SU-DHL-6 (cell line): ENCODE measurements at regions not wholly inside any gene's neighbourhood (a gene's known extent, or its start where the extent isn't known, plus 50 kb on each side); places are given as distances from the start of the nearest gene placed in this dataset.

ENCODE experiments used
- H2AFZ ChIP-seq: fragments of 200-600 bp; sonication (generic); 2 replicates; pipeline ENCODE4 v1.6.1; 2014; ENCODE audit warnings: low read depth, mild to moderate bottlenecking, moderate library complexity, mixed read lengths, antibody characterized with exemption, low read length; ENCODE audit not compliant: severe bottlenecking
- H3F3A ChIP-seq: fragments of 200-600 bp; shearing (Covaris generic); 2 replicates; pipeline ENCODE4 v1.6.0; 2016; ENCODE audit warnings: antibody characterized with exemption, mild to moderate bottlenecking; ENCODE audit not compliant: insufficient read depth
- H3K27ac ChIP-seq: fragments of 200-600 bp; sonication (generic); 2 replicates; pipeline ENCODE4 v1.5.1; 2016; ENCODE audit warnings: low read depth, mild to moderate bottlenecking, low read length, moderate library complexity, mixed read lengths
- H3K27me3 ChIP-seq: fragments of 200-600 bp; sonication (generic), shearing (Covaris generic); 2 replicates; pipeline ENCODE4 v1.6.0; 2014; ENCODE audit warnings: mild to moderate bottlenecking, low read length
- H3K36me3 ChIP-seq: fragments of 200-600 bp; sonication (generic); 2 replicates; pipeline ENCODE4 v1.6.1; 2014; ENCODE audit warnings: mild to moderate bottlenecking, low read length, mixed read lengths
- H3K4me2 ChIP-seq: fragments of 300-600, 200-600 bp; shearing (Covaris generic), sonication (generic); 2 replicates; pipeline ENCODE4 v1.6.0; 2014; ENCODE audit warnings: low read length, low read depth, mild to moderate bottlenecking; ENCODE audit not compliant: poor library complexity, severe bottlenecking
- H3K4me3 ChIP-seq: fragments of 200-600 bp; sonication (generic); 2 replicates; pipeline ENCODE4 v1.5.1; 2014; ENCODE audit warnings: antibody characterized with exemption, low read length, mild to moderate bottlenecking, mixed read lengths; ENCODE audit not compliant: insufficient read depth, poor library complexity, severe bottlenecking
- H3K79me2 ChIP-seq: fragments of 200-600 bp; sonication (generic); 2 replicates; pipeline ENCODE4 v1.6.1; 2014; ENCODE audit warnings: mild to moderate bottlenecking, low read length, moderate library complexity; ENCODE audit not compliant: insufficient read depth
- H3K9ac ChIP-seq: fragments of 200-600 bp; sonication (generic); 2 replicates; pipeline ENCODE4 v1.7.0; 2014; ENCODE audit warnings: mild to moderate bottlenecking, low read length
- H3K9me2 ChIP-seq: fragments of 200-600 bp; sonication (generic); replicated peaks from 2 replicates; pipeline ENCODE4 v1.6.1; 2014; ENCODE audit warnings: low read length; ENCODE audit not compliant: insufficient read depth
- H3K9me3 ChIP-seq: fragments of 200-600 bp; sonication (generic); 2 replicates; pipeline ENCODE4 v1.6.1; 2014; ENCODE audit warnings: low read length, mixed read lengths; ENCODE audit not compliant: insufficient read depth
- H4K20me1 ChIP-seq: fragments of 200-600 bp; sonication (generic); 2 replicates; pipeline ENCODE4 v1.6.1; 2014; ENCODE audit warnings: low read depth, mild to moderate bottlenecking, antibody characterized with exemption, low read length, moderate library complexity, mixed read lengths
- EZH2phosphoT487 ChIP-seq: fragments of 200-600 bp; sonication (generic), shearing (Covaris generic); conservative IDR thresholded peaks from 2 replicates; pipeline ENCODE4 v1.6.1; 2018; ENCODE audit warnings: mild to moderate bottlenecking, antibody characterized with exemption, low read length, moderate library complexity, mixed read lengths
- TF ChIP-seq, protein P1 (sequence below): fragments of 200-600 bp; sonication (generic); IDR thresholded peaks from one replicate; pipeline ENCODE4 v1.5.1; 2017; ENCODE audit warnings: antibody characterized with exemption, mild to moderate bottlenecking, low read length, moderate library complexity; ENCODE audit not compliant: insufficient read depth, poor library complexity, severe bottlenecking

DNA sequence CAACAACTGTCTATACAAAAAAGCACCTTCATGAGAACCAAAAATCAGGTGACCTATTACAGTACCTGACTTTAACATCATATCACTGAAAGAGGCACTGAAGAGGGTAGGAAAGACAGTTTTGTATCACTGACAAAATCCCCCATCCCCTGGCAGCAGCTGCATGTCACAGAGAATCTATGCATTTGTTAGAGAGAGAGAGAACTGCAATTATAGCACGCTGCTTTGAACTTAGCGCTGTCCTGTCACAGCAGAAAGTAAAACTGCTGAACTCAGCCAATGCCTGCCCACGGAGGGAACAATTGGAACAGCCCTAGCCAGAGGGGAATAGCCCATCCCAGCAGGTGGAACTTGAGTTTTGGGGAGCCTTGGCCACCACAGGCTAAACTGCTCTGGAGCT is 75.1 kb upstream of the NOL4 start:
- Histone ChIP-seq H3K9me3 (no peaks in the 10 kb centered on the region), H3K4me2 (no peak overlapping the region), H3K9ac (no peak overlapping the region), H2AFZ (no peak overlapping the region), H3F3A (no peaks in the 10 kb centered on the region), H4K20me1 (no peaks in the 10 kb centered on the region), H3K9me2 (no peaks in the 10 kb centered on the region), H3K27ac (no peak overlapping the region), H3K27me3 (no peaks in the 10 kb centered on the region), H3K36me3 (no peaks in the 10 kb centered on the region), H3K79me2 (no peaks in the 10 kb centered on the region), H3K4me3 (no peak overlapping the region)
- TF ChIP-seq EZH2phosphoT487 = no peak
- TF ChIP-seq, protein P1, sequence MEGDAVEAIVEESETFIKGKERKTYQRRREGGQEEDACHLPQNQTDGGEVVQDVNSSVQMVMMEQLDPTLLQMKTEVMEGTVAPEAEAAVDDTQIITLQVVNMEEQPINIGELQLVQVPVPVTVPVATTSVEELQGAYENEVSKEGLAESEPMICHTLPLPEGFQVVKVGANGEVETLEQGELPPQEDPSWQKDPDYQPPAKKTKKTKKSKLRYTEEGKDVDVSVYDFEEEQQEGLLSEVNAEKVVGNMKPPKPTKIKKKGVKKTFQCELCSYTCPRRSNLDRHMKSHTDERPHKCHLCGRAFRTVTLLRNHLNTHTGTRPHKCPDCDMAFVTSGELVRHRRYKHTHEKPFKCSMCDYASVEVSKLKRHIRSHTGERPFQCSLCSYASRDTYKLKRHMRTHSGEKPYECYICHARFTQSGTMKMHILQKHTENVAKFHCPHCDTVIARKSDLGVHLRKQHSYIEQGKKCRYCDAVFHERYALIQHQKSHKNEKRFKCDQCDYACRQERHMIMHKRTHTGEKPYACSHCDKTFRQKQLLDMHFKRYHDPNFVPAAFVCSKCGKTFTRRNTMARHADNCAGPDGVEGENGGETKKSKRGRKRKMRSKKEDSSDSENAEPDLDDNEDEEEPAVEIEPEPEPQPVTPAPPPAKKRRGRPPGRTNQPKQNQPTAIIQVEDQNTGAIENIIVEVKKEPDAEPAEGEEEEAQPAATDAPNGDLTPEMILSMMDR = no peak

DNA sequence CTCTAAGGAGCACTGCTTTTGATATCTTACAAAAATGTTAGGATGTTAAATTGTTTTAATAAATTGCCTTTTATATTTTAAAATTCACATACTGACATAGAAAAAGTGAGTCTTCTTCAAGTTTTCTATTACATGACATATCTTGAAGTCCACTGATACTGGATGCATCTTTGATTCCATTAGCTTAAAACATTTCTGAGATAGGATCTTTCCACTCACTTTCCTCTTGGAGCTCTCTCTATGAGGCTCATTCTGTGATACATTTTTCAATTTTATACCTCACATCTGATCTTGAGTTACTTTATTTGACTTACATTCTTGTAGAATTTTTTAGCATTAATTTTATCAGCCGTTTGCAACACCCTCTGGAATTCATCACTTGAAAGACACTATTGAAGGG is 86.8 kb upstream of the NOL4 start:
- Histone ChIP-seq H3K9ac (no peak overlapping the region), H4K20me1 (no peaks in the 10 kb centered on the region), H3K4me2 (no peak overlapping the region), H2AFZ (no peak overlapping the region), H3K9me3 (no peaks in the 10 kb centered on the region), H3K27me3 (no peaks in the 10 kb centered on the region), H3K27ac (no peak overlapping the region), H3K36me3 (no peaks in the 10 kb centered on the region), H3K9me2 (no peaks in the 10 kb centered on the region), H3K4me3 (no peak overlapping the region), H3F3A (no peaks in the 10 kb centered on the region), H3K79me2 (no peaks in the 10 kb centered on the region)
- TF ChIP-seq, protein P1 = no peak
- TF ChIP-seq EZH2phosphoT487 = no peak

DNA sequence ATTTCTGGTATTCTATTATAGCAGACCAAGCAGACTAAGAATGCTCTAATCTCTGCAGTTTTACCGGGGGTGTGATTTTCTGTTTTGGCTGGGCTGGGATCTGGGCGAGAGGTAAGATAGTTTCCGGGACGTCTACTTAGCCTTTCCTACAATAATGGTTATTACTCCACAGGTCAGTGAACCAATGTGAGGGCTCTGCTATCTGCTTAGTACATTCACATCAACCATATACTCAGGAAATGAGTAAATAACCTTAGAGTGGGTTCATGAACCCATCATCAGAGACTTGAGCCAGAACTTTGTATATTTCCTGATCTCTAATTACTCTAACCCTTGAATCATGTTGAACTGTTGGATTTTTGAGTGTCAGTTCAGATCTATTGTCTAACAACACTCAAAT is 90.1 kb upstream of the NOL4 start:
- no peaks in the 10 kb centered on the region for H4K20me1 ChIP-seq
- 0 out of 2 replicates have a peak, but pooled peaks cover 4% of the 10 kb centered on the region for H3K9me2 ChIP-seq
- no peak overlapping the region for H3K27ac ChIP-seq
- H3K4me3 ChIP-seq = no peak overlapping the region
- no peak overlapping the region for H3K4me2 ChIP-seq
- H3K9me3 ChIP-seq = no peaks in the 10 kb centered on the region
- H2AFZ ChIP-seq = no peak overlapping the region
- H3K36me3 ChIP-seq = no peaks in the 10 kb centered on the region
- no peaks in the 10 kb centered on the region for H3K27me3 ChIP-seq
- H3K9ac ChIP-seq = no peak overlapping the region
- no peaks in the 10 kb centered on the region for H3F3A ChIP-seq
- TF ChIP-seq EZH2phosphoT487 = no peak
- TF ChIP-seq, protein P1 = no peak
- no peaks in the 10 kb centered on the region for H3K79me2 ChIP-seq
